ENCODE measurements at regions not wholly inside any gene's neighbourhood (a gene's known extent, or its start where the extent isn't known, plus 50 kb on each side); places are given as distances from the start of the nearest gene placed in this dataset.

DNA sequence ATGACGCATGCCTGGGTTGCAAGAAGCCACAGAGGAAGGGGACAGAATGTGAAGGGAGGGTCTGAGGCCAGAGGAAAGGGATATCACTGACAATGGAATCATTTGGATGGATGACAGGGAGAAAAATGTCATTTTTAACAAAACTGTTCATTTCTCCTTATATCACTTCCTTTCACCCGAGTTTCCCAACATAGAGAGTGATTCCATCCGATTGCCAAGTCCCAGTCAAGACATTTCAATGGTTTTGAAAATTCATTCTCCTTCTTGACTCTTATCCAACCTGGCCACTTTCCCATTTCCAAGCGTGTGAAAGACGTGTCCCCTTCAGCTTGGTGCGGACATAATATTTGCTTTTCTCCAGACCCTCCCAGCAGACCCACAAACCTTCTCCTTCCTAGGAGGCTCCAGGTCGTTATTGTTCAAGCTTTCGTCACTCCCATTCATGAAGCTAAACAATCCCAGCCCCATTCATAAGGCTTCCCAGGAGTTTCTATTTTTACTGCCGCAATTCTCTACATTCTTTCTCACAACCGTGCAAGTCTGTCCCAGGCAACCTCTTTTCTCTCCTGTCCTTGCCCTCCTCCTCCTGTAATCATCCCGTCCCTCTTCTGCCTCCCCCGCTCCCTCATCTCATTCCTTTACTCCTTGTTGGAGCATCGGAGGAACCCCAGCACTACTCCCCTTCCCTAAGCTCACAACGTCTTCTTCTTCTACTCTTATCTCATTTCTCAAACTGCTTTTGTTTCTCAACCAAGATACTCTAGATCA, 301.3 kb upstream of the KLF6 start:
- DNase-seq, result no peak

DNA sequence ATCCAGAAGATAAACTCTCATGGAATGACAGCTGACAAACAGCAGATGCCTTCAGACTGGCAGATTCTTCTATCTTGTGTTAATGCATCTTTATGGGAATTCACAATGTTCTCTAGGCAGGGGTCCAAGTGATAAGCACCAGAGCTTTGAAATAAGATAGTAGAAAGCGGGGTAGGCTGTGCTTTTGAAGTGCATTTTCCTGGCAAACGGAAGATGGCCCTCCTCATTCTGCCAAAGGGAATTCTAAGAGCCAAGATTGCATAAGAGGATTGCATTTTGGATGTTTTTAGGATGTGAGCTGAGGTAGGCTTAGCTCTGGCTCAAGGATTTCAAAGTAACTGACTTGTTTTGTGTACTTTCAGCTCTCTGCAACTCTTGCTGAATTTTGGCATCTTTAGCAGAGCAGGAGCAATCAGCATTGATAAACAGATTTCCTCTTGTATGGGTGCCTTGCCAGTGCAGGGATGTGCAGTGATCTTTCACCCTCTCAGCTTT, 298.5 kb upstream of the KLF6 start:
- DNase-seq, result no peak

DNA sequence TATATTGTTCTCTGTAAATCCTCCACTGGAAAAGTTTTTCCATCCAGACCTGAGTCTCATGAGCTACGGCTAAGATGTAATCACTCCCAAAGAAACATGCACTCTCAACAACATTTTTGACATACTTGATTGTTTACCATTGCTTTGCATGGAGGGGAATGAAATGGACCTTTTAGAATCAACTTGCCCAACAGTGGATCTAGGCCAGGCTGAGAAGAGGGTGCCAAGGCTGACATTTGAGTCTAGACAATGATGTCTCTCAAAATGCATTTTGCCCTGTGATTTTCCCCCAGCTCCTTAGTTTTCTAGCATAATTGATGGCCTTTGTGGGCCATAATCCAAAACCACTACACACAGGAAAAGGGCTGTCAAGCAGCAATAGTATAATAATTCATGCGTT, 297.9 kb upstream of the KLF6 start:
- DNase-seq, result no peak

DNA sequence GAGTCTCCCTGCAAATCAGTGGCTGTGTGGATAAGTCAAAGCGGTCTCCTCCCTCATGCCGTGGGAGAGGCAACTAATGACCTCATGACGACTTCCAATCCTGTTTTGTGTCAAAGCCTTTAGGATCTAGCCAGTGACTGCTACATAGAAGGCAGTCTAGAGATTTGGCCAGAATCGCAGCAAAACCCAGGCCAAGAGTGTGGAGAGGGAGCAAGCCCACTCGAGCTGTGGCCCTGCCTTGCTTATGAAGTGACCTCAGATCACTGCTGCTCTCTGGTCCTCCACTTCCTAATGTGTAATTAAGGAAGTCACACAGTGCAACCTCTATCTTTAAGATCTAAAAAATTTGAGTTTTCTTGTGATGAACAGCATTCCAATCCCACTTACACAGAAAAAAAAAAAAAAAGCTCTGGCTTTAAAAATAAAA, 296.7 kb upstream of the KLF6 start:
- no peak for DNase-seq

DNA sequence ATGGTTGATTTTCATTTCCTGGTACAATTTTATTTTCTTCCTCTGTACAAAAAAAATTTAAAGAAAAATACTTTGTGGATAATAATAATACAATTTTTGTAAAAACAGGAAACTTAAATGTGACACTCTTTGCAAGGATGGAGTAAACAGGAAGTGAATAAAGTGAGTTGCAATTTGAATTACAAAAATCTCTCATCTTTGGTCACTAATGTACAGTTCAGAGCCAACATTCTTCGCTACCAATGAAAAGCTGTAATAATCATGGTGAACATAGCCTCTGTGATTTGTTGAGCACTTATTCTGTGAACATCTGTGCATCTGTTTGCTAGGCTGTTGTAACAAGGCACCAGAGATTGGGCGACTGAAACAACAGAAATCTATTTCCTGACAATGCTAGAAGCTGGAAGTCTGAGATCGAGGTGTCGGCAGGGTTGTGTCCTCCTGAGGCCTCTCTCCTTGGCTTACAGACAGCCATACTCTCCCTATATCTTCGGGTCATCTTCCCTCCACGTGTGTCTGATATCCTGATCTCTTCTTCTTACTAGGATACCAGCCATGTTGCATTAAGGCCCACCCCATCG, 295.3 kb upstream of the KLF6 start:
- no peak for DNase-seq

DNA sequence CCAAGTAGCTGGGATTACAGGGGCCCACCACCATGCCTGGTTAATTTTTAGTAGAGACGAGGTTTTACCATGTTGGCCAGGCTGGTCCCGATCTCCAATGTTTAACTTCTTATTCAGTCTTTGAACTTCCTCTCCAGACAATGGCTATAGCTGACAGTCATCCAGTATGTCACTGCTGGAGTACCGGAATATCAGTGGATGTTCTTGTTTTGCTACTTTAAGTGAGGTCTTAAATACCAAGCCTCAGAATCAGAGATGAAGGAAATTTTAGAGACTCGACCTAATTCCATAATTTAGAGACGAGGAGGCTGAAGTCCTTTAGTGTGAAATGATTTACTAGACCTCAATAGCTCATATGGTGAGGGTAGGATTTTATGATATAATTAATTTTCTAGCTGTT, 294.8 kb upstream of the KLF6 start:
- no peak for DNase-seq

DNA sequence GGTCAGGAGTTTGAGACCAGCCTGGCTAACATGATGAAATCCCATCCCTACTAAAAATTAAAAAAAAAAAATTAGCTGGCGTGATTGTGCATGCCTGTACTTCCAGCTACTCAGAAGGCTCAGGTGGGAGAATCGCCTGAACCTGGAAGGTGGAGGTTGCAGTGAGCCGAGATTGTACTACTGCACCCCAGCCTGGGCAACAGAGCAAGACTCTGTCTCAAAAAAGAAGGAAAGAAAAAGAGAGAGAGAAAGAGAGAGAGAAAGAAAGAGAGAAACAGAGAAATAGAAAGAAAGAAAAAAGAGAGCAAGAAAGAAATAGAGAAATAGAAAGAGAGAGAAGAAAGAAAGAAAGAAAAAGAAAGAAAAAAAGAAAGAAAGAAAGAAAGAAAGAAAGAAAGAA, 292.8 kb upstream of the KLF6 start:
- no peak for DNase-seq

DNA sequence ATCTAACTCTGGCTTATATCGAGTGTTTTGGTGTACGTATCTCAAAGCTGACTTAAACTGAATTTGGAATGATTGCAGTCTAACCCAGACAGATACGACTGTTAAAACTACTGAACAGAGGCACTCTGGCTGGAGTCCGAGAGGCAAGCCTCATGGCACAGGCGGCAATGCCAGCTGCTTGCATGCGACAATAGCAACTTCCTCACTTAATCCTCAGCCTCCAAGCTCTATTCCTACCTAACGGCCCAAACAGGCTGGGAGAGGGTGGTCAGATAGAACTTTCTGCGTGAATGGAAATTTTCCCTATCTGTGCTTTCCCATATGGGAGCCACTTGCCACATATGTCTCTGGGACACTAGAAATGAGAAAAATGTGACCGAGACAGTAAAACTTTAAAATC, 292.0 kb upstream of the KLF6 start:
- DNase-seq, result no peak

DNA sequence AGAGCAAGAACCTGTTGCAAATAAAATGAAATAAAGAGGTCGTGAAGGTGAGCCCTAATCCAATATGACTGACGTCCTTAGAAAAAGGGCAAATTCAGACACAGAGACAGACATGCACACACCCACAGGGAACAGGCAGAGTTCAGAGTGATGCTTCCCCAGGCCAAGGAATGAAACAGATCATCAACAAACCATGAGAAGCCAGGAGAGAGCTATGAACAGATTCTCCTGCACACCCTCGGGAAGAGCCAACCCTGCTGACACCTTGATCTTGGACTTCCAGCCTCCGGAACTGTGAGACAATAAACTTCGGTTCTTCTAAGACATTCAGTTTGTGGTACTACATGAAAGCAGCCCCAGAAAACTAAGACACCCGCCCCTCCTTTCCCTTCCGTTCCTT, 290.4 kb upstream of the KLF6 start:
- no peak for DNase-seq

DNA sequence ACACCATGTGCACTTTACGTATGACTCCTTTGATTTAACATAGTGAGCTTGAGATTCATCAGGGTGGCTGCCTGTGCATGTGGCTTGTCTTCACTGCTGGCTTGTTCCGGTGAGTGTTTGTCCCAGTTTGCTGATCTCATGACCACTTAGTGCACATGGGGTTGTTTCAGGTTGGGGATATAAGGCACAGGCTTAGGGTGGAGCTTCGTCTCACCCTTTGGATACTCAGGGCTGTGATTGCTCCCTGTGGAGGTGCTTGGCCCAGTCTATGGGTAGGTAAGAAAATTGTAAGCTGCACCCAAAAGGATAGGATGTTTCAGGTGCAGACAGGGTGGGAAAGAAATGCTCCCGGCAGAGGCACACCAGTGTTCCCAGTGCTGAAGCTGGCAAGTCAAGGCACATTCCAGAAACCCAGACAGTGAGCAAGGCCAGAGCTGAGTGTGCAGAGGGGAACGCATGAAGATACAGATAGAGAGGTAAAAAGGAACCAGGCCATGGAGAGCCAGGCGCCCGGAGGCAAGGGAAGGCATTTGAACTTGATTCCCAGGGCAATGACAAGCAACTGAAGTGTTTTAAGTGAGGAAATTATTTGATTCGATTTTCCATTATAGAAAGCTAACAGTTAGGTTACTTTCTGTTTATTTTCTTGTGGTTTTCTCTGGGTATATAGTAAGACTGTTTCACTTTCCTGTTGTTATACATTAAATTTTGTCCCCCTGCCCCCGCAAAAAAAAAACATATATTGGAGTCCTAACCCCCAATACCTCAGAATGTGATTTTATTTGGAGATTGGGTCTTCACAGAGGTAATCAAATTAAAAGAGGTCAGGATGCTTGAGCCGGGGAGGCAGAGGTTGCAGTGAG, 289.8 kb upstream of the KLF6 start:
- DNase-seq, result no peak

DNA sequence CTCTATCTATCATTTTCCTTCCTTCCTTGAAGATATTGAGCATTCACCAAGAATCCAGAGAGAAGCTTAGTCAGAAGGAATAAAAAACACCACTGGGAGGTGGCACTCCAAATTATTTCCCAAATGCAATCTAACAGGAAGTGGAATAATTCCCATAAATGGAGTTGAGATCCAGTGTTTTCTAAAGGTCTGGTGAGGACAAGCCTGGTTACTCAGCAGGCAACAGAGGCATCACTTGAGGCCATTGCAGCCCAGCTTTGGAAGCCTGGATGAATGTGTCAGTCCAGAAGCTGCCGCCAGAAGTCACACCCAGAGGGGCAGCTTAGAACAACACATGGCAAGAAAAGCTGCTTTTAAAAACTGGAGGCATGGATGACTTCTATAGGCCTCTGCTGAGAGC, 288.9 kb upstream of the KLF6 start:
- DNase-seq, result no peak

DNA sequence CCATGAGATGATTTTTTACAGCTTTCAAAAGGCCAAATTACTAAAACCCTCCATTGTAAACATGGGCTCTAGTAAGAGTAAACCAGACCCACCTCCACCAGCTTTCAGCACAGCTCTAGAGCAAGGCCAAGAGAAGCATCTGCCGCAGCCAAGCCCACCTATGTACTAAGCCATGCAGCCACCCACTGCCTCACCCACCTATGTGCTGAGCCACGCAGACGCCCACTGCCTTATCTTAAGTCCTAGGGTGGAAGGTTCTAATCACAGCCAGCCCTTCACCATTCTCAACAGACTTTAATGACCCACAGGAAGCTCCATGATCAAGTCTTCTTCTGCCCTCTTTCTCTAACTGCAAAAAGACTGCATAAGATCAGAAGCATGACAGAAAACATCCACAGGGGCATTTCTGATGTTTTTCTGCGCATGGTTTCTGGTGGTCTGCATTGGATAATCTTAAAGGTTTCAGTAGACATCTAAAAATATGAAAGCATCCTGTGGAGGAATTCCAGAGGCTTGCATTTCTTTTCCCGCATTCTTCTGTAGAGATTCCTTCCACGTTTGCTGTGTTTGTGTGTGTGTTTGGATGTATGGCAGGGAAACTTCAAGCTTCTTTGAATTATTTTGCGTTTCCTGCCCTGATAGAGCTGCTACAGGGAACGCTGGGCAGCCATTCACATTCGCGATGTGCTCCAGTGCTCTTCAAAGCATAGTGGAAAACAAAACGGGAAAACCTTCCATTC, 286.1 kb upstream of the KLF6 start:
- no peak for DNase-seq

DNA sequence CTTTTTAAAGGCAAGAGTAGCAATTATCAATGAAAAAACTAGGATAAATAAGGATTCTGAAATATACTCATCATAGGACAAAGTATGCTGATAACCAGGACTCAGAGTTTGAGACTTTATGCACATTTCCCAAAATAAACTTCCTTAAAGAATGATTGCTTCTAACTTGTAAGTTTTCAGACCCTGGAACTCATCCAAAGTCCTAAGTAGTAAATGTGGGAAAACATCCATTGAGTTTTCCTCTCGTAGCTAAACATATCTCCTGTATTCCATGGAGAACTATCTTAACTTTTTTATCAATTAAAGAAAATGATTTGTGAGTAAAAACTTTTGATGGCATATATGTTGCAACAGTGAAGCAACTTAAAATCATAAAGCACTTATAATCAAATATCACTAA, 285.2 kb upstream of the KLF6 start:
- no peak for DNase-seq

DNA sequence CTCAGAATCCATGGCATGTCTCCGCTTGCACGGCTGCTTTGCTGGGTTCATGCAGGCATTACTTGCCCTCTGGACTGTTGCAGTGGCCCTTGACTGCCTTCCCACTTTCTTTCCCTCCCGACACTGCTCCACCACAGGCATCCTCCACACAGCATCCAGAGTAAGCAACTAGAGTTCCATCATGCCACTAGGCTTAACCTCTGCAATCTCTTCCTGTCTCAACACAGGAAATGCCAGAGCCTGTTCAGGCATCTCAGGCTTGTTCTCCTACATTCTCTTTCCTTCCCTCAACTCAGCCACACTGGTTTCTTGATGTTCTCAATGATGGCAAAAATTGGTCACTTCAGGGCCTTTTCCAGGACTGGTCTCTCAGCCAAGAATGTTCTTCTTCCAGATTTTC, 284.5 kb upstream of the KLF6 start:
- DNase-seq, result no peak

DNA sequence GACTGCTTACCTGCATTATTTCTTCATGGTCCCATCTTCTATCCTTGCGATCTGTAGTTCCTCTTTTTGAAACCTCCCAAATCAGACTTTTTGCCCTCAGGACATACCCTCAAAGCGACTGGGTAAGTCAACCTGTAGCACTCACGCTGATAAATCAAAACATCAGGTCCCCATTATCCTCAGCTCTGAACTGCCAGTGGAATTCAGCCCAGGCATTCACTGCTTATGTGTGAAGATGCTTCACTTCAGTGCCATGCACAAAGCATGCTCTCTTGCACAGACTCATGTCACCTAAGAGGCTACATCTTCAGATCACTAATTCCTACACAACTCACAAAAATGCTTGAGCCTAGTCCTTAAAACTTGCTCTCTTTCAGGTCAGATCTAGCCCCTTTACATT, 283.6 kb upstream of the KLF6 start:
- no peak for DNase-seq

DNA sequence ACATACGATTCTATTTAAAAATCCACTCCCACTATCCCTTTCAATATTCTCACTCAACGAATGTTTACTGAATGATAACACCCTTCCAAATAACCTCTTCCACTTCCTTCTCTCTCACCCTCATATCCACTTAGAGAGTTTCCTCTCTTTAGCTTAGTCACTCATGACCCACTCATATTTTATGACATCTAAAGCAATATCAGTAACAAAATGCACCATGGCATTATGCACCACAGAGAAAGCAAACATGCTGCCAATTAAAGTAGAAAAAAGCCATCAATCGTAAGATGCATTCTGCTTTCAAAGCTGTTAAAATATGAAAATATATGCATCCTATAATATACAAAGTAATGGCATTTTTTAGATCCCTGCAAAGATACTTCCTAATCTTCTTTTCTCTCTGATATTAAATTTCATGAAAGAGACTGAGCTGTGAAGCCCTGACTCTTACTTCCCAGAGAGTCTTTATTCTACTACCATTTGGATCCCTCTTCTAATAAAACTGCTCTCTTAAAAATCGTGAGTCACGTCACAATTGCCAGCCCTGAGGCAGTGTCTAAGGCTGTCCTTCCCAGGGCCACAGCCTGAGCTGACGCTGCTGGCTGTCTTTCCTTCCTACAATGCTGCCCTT, 283.0 kb upstream of the KLF6 start:
- no peak for DNase-seq

DNA sequence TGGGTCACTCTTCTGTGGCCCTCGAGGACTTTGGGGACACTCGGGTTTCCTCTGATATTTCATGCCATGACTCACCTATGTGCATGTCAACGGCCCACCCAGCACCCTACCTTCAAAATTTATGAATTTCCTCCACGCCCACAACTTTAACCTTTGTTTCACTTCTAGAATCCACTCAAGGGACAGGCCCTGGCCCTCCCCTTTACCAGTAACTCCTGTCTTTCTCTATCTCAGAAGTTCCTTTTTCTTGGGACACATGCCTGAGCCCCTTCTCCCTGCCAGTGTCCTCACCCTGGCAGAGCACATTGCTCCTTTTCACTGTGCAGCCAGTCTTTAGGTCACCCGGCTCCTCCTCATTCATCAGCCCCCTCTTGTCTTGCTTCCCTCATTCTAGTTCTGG, 282.5 kb upstream of the KLF6 start:
- peak; percentile 6 for DNase-seq

DNA sequence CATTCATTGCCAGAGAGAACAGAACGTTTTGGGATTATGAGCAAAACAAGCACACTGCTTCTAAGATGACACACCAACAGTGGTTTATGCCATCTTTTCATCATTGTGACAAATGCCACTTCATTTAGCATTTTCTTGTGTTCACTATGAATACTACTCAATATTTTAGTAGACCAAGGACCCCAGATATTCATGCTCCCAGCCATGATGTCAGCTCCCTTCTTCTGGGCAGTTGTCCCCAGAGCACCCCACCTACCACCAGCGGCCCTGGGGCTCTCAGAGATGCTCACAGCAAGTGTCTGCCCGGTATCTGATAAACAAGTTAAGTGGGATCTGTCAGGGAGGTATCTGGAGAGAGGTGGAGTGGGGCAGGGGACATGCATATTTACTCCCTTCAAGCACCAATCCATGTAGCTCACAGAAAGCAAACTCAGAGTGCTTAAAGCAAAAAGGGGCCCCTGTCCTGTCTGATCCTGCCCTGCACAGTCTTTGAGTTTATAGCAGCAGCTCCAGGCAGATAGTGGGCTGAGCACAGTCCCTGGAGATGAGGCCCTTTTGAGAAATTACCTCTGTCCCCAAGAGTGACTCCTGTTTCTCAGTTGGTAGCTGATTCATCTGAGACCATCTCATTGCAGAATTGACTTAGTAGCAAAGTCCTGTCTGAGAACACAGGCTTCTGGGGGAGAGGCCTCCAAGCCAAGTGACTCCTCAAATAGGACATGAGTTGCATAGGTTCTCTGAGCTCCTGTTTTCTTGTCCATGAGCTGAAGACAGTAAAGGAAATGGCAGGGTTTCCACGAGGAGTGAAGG, 281.8 kb upstream of the KLF6 start:
- DNase-seq, result no peak

DNA sequence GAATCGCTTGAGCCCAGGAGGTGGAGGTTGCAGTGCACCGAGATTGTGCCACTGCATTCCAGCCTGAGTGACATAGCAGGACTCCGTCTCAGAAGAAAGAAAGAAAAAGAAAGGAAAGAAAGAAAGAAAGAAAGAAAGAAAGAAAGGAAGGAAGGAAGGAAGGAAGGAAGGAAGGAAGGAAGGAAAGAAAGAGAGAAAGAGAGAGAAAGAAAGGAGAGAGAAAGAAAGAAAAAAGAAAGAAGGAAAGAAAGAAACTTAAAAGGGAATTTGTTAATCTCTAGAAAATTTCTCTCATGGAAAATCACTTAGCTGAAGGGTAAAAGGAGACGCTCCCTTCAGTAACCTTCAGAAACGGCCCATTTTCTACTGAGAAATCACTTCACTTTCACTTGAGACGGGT, 279.5 kb upstream of the KLF6 start:
- DNase-seq, result no peak

DNA sequence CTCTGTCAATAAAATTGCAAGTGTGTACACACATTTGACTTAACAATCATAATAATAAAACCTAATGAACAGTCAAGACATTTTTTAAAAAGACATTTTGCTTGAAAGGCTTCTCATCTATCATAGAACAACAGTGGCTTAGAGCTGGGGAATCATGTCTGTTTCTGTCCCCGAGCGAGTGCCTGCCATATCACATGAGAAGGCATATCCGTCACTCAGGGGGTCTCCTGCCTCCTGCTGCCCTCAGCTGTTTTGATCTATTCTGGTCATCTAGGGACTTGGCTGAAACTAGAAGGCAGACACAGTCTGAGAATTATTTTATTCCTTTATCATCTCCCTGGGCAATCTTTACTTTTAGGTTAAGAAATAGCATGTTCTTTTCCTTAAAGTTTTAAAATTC, 278.7 kb upstream of the KLF6 start:
- no peak for DNase-seq

DNA sequence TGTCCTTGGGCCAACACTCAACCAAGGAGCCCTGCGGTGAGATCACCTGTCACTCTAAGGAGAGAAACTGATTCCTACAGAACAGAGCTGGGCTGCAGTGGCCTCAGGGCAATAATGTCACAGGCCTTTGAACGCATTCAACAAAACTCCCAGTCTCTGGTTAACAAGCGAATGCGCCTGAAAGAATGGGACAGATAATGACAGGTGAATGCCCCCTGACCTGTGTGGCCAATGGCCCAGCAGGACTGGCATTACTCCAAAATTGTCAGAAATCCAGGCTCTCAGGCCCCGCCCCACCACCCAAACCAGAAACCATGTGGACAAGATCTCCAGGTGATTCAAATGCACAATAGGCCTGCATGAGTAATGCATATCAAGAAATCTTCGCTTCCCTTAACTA, 277.7 kb upstream of the KLF6 start:
- DNase-seq, result no peak

DNA sequence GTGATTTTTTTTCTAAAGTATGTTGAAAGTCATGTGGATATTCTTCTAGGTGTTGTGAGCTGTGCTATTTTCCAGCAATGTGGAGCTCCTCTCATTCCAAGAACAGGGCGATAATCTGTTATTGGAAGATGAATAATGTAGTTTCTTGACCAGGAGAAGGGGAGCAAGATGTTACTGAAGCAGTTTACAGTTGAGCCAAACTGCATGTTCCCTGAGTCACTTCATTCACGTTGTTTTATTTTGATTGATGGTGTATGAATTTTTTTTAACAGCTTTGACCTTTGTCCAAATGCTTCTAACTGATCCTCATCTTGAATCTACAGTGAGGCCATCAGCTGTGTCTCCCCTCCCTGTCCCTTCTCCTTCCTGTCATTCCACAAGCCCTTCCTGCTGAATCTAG, 277.1 kb upstream of the KLF6 start:
- DNase-seq, result no peak
